Esophagus (tissue), 2 donors: ENCODE measurements at regions not wholly inside any gene's neighbourhood (a gene's known extent, or its start where the extent isn't known, plus 50 kb on each side); places are given as distances from the start of the nearest gene placed in this dataset.
A peak's percentile ranks its signal among the peaks of the same experiment; 100 is the strongest.

Source experiments
- H3K27ac ChIP-seq, 2 donors: one replicate each; pipeline ENCODE4 v1.5.1; 2013; ENCODE audit warnings: low read depth in 2 of 2, mild to moderate bottlenecking in 2 of 2, inconsistent platforms in 1 of 2, low read length in 1 of 2, moderate library complexity in 1 of 2
- H3K27me3 ChIP-seq, 2 donors: one replicate each; pipeline ENCODE4 v1.6.1; 2013; ENCODE audit warnings: low read length in 2 of 2, control low read depth in 1 of 2, mild to moderate bottlenecking in 1 of 2; ENCODE audit not compliant: insufficient read depth in 2 of 2, control insufficient read depth in 1 of 2
- H3K36me3 ChIP-seq, 2 donors: one replicate each; pipeline ENCODE4 v1.6.1; 2013; ENCODE audit warnings: low read length in 1 of 2; ENCODE audit not compliant: control insufficient read depth in 2 of 2, insufficient read depth in 2 of 2
- H3K4me1 ChIP-seq, 2 donors: one replicate each; pipeline ENCODE4 v1.6.1; 2013; ENCODE audit warnings: low read length in 1 of 2; ENCODE audit not compliant: control insufficient read depth in 2 of 2, insufficient read depth in 2 of 2
- H3K4me3 ChIP-seq, 2 donors: one replicate each; pipeline ENCODE4 v1.5.1; 2013; ENCODE audit warnings: low read length in 2 of 2, mild to moderate bottlenecking in 2 of 2, low read depth in 1 of 2, moderate library complexity in 1 of 2
- H3K9me3 ChIP-seq, 2 donors: one replicate each; pipeline ENCODE4 v1.6.1; 2013; ENCODE audit warnings: mild to moderate bottlenecking in 2 of 2, low read depth in 1 of 2, low read length in 1 of 2, moderate library complexity in 1 of 2; ENCODE audit not compliant: control insufficient read depth in 2 of 2, insufficient read depth in 1 of 2
- WGBS, 2 donors: extraction: QIAGEN DNeasy Blood & Tissue Kit; methylation state at CpG; one replicate each; pipeline ENCODE4 v1.1.7; 2013; 5-methylcytosine and 5-hydroxymethylcytosine counted together
- donor health status: healthy with polysubstance abuse.
- donor health status: Bipolar disorder and iron deficiency.

DNA sequence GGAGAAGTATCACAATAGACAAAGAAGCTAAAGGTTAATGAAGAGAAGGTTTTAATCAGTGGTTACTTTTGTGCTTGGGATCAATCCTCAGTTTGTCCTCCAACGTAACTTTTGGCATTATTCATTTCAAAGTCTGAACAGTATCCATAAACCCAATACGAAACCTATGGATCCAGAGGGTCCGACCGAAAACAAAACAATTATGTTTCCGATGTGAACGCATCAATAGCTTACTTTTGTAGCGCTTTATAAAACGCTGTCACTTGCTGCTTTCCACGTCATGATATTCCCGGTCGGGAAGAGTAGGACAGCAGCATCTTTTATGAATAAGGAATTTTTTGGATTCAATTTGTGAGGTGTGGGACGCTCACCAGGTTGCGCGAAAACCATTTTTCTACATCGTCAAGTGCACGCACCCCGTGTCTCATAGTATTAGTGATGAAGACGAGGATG, 383.8 kb downstream of the ZFHX3 start:
- Histone ChIP-seq H3K27me3 (no peaks in the 10 kb centered on the region), H3K4me1 (no peaks in the 10 kb centered on the region), H3K9me3 (no peaks in the 10 kb centered on the region), H3K36me3 (no peaks in the 10 kb centered on the region), H3K27ac (no peak overlapping the region), H3K4me3 (peak overlapping the region; percentile 76 to 92)
- WGBS, 2 donors, result 2% methylated on average over 18 of the region's 18 CpGs

- 88 to 92% methylated on average over 5 of the region's 5 CpGs for WGBS, 2 donors
- H3K27me3 ChIP-seq, result no peaks in the 10 kb centered on the region
- no peak overlapping the region for H3K4me3 ChIP-seq
Observed at GRCh38 chr16:72658888-72659717, 388.8 kb downstream of the ZFHX3 start.

DNA sequence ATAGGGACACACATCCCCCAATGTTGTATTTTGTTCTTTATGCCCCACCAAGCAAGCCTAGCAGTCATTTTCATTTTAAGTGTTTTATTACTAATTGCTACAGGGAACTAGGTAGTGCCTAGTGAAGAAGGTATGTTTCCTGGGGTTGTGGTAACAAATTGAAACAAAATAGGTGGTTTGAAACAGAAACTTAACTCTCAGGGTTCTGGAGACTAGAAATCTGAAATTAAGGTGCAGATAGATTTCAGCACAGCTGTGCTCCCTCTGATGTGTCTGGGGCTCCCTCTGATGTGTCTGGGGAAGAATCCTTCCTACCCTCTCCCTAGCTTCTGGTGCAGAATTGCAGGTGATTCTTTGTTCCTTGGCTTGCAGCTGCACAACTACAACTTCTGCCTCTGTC, 390.1 kb downstream of the ZFHX3 start:
- H3K4me3 ChIP-seq, result no peak overlapping the region
- no peaks in the 10 kb centered on the region for H3K36me3 ChIP-seq
- H3K27me3 ChIP-seq, result no peaks in the 10 kb centered on the region
- no peaks in the 10 kb centered on the region for H3K9me3 ChIP-seq
- H3K4me1 ChIP-seq, result no peaks in the 10 kb centered on the region
- H3K27ac ChIP-seq, result no peak overlapping the region

More at GRCh38 chr16:72658888-72659717, 388.8 kb downstream of the ZFHX3 start:
- Histone ChIP-seq H3K36me3 (no peaks in the 10 kb centered on the region), H3K27ac (no peak overlapping the region), H3K9me3 (no peaks in the 10 kb centered on the region), H3K4me1 (no peaks in the 10 kb centered on the region)

DNA sequence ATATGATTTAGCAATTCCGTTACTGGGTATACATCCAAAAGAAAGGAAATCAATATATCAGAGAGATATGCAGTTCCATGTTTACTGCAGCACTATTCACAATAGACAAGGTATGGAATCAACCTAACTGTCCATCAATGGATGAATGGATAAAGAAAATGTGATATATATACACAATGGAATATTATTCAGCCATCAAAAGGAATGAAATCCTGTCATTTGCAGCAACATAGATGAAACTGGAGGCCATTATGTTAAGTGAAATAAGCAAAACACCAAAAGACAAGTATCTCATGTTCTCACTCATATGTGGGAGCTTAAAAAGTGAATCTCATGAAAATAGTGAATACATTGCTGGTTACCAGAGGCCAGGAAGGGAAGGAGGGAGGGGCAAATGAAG, 390.8 kb downstream of the ZFHX3 start:
- no peaks in the 10 kb centered on the region for H3K36me3 ChIP-seq
- WGBS, 2 donors, result 93 to 95% methylated on average over 1 of the region's 1 CpG
- H3K27me3 ChIP-seq, result no peaks in the 10 kb centered on the region
- no peaks in the 10 kb centered on the region for H3K4me1 ChIP-seq
- no peaks in the 10 kb centered on the region for H3K9me3 ChIP-seq
- no peak overlapping the region for H3K27ac ChIP-seq
- no peak overlapping the region for H3K4me3 ChIP-seq

DNA sequence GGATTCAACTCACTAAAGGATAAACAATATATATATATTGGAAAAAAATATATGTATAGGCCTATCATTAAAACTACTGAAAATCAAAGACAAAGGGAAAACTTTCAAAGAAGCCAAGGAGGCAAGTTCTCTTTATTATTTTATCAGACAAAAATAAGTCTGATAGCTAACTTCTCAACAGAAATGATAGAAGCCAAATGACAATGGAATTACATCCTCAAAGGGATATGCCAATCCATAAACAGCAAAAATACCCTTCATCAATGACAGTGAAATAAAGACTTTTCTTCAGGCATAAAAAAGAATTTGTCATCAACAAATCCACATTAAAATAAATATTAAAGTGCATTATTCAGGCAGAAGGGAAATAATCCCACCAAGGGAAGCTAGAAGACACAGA, 393.4 kb downstream of the ZFHX3 start:
- H3K27ac ChIP-seq, result no peak overlapping the region
- no peaks in the 10 kb centered on the region for H3K9me3 ChIP-seq
- H3K36me3 ChIP-seq, result no peaks in the 10 kb centered on the region
- H3K4me3 ChIP-seq, result no peak overlapping the region
- H3K27me3 ChIP-seq, result no peaks in the 10 kb centered on the region
- no peaks in the 10 kb centered on the region for H3K4me1 ChIP-seq

- H3K27me3 ChIP-seq, result no peaks in the 10 kb centered on the region
- no peaks in the 10 kb centered on the region for H3K4me1 ChIP-seq
- H3K36me3 ChIP-seq, result no peaks in the 10 kb centered on the region
- H3K9me3 ChIP-seq, result no peaks in the 10 kb centered on the region
- H3K27ac ChIP-seq, result no peak overlapping the region
- WGBS, 2 donors, result 89% methylated on average over 3 of the region's 3 CpGs
- no peak overlapping the region for H3K4me3 ChIP-seq
Observed at GRCh38 chr16:72649254-72649944, 398.5 kb downstream of the ZFHX3 start.

- WGBS, 2 donors, result 71 to 72% methylated on average over 3 of the region's 3 CpGs
- no peak overlapping the region for H3K27ac ChIP-seq
- H3K4me3 ChIP-seq, result no peak overlapping the region
- H3K27me3 ChIP-seq, result no peaks in the 10 kb centered on the region
- H3K9me3 ChIP-seq, result no peaks in the 10 kb centered on the region
- H3K36me3 ChIP-seq, result no peaks in the 10 kb centered on the region
- H3K4me1 ChIP-seq, result no peaks in the 10 kb centered on the region
Observed at GRCh38 chr16:72646615-72647014, 401.3 kb downstream of the ZFHX3 start.

GRCh38 chr16:72645538-72645937, 402.4 kb downstream of the ZFHX3 start:
- no peak overlapping the region for H3K27ac ChIP-seq
- H3K4me1 ChIP-seq, result no peaks in the 10 kb centered on the region
- 81 to 85% methylated on average over 3 of the region's 3 CpGs for WGBS, 2 donors
- H3K9me3 ChIP-seq, result no peaks in the 10 kb centered on the region
- H3K4me3 ChIP-seq, result no peak overlapping the region
- H3K36me3 ChIP-seq, result no peaks in the 10 kb centered on the region
- no peaks in the 10 kb centered on the region for H3K27me3 ChIP-seq

DNA sequence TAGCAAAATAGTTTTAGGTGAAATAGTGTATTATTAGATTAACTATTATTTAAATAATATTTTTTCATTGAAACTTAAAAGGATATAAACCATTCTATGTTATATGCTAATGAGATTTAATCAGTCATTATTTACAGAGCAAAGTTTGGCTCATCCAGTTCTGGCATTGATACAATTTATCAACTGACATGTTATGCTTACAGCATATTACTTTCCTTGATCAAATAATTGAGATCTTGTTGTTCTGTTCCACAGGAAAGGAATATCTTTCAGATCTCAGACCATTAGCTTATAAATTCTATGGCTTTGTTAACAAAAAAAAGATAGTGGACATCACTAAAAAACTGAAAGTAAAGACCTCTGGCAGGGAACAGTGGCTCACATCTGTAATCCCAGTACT, 403.0 kb downstream of the ZFHX3 start:
- no peaks in the 10 kb centered on the region for H3K4me1 ChIP-seq
- no peaks in the 10 kb centered on the region for H3K27me3 ChIP-seq
- no peaks in the 10 kb centered on the region for H3K36me3 ChIP-seq
- no peak overlapping the region for H3K27ac ChIP-seq
- H3K9me3 ChIP-seq, result peaks cover 0 to 3% of the 10 kb centered on the region in 2 donors
- no peak overlapping the region for H3K4me3 ChIP-seq

GRCh38 chr16:72639494-72639893, 408.4 kb downstream of the ZFHX3 start:
- Histone ChIP-seq H3K36me3 (no peaks in the 10 kb centered on the region), H3K27ac (no peak overlapping the region), H3K4me1 (no peaks in the 10 kb centered on the region), H3K27me3 (no peaks in the 10 kb centered on the region), H3K9me3 (peaks cover 0 to 3% of the 10 kb centered on the region in 2 donors), H3K4me3 (no peak overlapping the region)
- 100% methylated on average over 1 of the region's 1 CpG for WGBS, 2 donors
